ENCODE measurements at regions not wholly inside any gene's neighbourhood (a gene's known extent, or its start where the extent isn't known, plus 50 kb on each side); places are given as distances from the start of the nearest gene placed in this dataset.

- Histone ChIP-seq H3K4me1 (ENCODE audit: control insufficient read depth in 4 of 4, insufficient read depth in 4 of 4, low read length in 3 of 4) (peaks cover 0 to 13% (median 7%) of the 10 kb centered on the region in 4 donors), H3K36me3 (ENCODE audit: control insufficient read depth in 4 of 4, insufficient read depth in 3 of 4, low read depth in 1 of 4, low read length in 3 of 4) (no peaks in the 10 kb centered on the region), H3K4me3 (ENCODE audit: low read depth in 1 of 3, low read length in 3 of 3) (no peak overlapping the region), H3K27ac (ENCODE audit: low read depth in 1 of 2, low read length in 2 of 2) (no peak overlapping the region), H3K9me3 (ENCODE audit: control insufficient read depth in 4 of 4, low read length in 3 of 4) (no peaks in the 10 kb centered on the region), H3K27me3 (ENCODE audit: control insufficient read depth in 4 of 4, insufficient read depth in 4 of 4, low read length in 3 of 4) (no peaks in the 10 kb centered on the region), H3K9ac (ENCODE audit: low read depth in 1 of 2, low read length in 2 of 2) (no peak overlapping the region)
- no peak for DNase-seq (ENCODE audit: low spot score)
- WGBS = 96% methylated on average over 8 of the region's 8 CpGs
- no peak for TF ChIP-seq EGR1 (IDR thresholded peaks at IDR 0.05; ENCODE audit: low read depth in 2 of 2)
- TF ChIP-seq, protein P1, sequence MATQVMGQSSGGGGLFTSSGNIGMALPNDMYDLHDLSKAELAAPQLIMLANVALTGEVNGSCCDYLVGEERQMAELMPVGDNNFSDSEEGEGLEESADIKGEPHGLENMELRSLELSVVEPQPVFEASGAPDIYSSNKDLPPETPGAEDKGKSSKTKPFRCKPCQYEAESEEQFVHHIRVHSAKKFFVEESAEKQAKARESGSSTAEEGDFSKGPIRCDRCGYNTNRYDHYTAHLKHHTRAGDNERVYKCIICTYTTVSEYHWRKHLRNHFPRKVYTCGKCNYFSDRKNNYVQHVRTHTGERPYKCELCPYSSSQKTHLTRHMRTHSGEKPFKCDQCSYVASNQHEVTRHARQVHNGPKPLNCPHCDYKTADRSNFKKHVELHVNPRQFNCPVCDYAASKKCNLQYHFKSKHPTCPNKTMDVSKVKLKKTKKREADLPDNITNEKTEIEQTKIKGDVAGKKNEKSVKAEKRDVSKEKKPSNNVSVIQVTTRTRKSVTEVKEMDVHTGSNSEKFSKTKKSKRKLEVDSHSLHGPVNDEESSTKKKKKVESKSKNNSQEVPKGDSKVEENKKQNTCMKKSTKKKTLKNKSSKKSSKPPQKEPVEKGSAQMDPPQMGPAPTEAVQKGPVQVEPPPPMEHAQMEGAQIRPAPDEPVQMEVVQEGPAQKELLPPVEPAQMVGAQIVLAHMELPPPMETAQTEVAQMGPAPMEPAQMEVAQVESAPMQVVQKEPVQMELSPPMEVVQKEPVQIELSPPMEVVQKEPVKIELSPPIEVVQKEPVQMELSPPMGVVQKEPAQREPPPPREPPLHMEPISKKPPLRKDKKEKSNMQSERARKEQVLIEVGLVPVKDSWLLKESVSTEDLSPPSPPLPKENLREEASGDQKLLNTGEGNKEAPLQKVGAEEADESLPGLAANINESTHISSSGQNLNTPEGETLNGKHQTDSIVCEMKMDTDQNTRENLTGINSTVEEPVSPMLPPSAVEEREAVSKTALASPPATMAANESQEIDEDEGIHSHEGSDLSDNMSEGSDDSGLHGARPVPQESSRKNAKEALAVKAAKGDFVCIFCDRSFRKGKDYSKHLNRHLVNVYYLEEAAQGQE (IDR thresholded peaks at IDR 0.05) = no peak
- no peak for TF ChIP-seq GABPA (IDR thresholded peaks at IDR 0.05 in 1 of 2, conservative IDR thresholded peaks at IDR 0.05 in 1 of 2)
- no peak for TF ChIP-seq RAD21 (IDR thresholded peaks at IDR 0.05)
Measured at GRCh38 chr5:67366276-67366675, 169.7 kb upstream of the CD180 start.

DNA sequence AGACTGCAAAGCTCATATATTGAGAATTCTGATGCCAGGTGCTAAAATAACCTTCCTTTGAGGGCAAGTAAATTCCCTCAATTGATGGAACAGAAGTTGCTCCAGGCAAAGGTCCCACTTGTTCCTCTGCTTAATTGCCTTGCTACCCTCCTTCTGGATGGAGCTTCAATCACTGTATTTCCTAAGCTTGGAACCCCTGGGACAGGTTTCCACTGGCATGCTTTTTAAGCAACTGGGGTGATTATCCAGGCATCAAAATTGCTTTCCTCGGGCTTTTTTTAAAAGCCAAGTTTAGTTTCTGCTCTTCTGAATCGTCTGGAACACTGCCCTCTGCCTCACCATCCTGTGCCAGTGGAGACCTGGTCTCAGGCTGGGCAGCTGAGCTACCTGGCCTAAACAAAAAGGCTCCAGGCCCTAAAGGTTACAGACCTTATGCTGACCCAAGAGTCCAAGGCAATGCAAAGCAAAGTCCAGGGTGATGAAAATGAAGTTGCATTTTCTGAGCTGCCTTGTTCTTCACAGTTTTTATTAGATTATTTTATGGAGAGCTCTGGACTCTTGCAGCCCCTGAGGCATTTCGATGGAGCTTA lies 167.9 kb upstream of the CD180 start:
- Histone ChIP-seq H3K4me3 (ENCODE audit: low read depth in 1 of 3, low read length in 3 of 3) (no peak overlapping the region), H3K27me3 (ENCODE audit: control insufficient read depth in 4 of 4, insufficient read depth in 4 of 4, low read length in 3 of 4) (no peaks in the 10 kb centered on the region), H3K27ac (ENCODE audit: low read depth in 1 of 2, low read length in 2 of 2) (no peak overlapping the region), H3K36me3 (ENCODE audit: control insufficient read depth in 4 of 4, insufficient read depth in 3 of 4, low read depth in 1 of 4, low read length in 3 of 4) (no peaks in the 10 kb centered on the region), H3K9ac (ENCODE audit: low read depth in 1 of 2, low read length in 2 of 2) (no peak overlapping the region), H3K9me3 (ENCODE audit: control insufficient read depth in 4 of 4, low read length in 3 of 4) (no peaks in the 10 kb centered on the region), H3K4me1 (ENCODE audit: control insufficient read depth in 4 of 4, insufficient read depth in 4 of 4, low read length in 3 of 4) (peaks cover 0 to 14% (median 7%) of the 10 kb centered on the region in 4 donors)
- WGBS = 51% methylated on average over 3 of the region's 3 CpGs
- TF ChIP-seq, protein P2, sequence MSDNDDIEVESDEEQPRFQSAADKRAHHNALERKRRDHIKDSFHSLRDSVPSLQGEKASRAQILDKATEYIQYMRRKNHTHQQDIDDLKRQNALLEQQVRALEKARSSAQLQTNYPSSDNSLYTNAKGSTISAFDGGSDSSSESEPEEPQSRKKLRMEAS (IDR thresholded peaks at IDR 0.05) = no peak
- TF ChIP-seq YY1 (IDR thresholded peaks at IDR 0.05) (no peak), GABPA (IDR thresholded peaks at IDR 0.05 in 1 of 2, conservative IDR thresholded peaks at IDR 0.05 in 1 of 2) (no peak), ZBTB33 (IDR thresholded peaks at IDR 0.05) (no peak), HNF4G (IDR thresholded peaks at IDR 0.05) (peak; percentile 50), RAD21 (IDR thresholded peaks at IDR 0.05) (peak in 1 of 2 donors; percentile 19), EGR1 (IDR thresholded peaks at IDR 0.05; ENCODE audit: low read depth in 2 of 2) (no peak), JUND (IDR thresholded peaks at IDR 0.05) (no peak), HNF4A (conservative IDR thresholded peaks at IDR 0.05) (peak; percentile 79 to 89), NR2F2 (IDR thresholded peaks at IDR 0.05) (no peak), RXRA (IDR thresholded peaks at IDR 0.05) (peak; percentile 47 to 64), FOXA1 (IDR thresholded peaks at IDR 0.05) (no peak), CTCF (IDR thresholded peaks at IDR 0.05; ENCODE audit: low read depth, low read length, missing input control) (no peak)
- TF ChIP-seq, protein P3, sequence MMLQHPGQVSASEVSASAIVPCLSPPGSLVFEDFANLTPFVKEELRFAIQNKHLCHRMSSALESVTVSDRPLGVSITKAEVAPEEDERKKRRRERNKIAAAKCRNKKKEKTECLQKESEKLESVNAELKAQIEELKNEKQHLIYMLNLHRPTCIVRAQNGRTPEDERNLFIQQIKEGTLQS (IDR thresholded peaks at IDR 0.05) = no peak
- DNase-seq (ENCODE audit: low spot score) = no peak

Data from liver (tissue), 8 donors.